HG03571 (cell line): ENCODE measurements at regions not wholly inside any gene's neighbourhood (a gene's known extent, or its start where the extent isn't known, plus 50 kb on each side); places are given as distances from the start of the nearest gene placed in this dataset.

ENCODE experiments used
- ATAC-seq: cut with Tn5 transposase; IDR thresholded peaks from one replicate; pipeline ENCODE4 v1.9.1; 2021; ENCODE audit not compliant: unreplicated experiment

DNA sequence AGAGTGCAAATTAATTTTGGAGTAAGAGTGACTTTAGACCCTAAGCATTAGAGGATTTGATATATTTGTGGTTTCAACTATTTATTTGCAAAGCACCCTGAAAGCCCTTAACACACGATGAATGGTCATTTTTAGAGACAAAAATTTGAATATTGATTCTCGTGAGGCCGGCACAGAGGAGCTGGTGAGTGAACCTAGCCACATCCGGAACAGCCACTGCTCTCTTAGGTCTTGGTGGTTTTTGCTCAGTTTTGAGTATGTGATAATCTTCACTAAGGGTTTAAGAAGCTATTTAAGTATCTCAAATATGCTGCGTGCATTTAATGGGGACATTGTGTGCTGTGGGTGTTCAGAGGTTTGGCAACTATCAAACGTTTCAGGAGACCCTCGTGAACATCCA, 204.8 kb downstream of the TSN start:
- ATAC-seq, result no peak

DNA sequence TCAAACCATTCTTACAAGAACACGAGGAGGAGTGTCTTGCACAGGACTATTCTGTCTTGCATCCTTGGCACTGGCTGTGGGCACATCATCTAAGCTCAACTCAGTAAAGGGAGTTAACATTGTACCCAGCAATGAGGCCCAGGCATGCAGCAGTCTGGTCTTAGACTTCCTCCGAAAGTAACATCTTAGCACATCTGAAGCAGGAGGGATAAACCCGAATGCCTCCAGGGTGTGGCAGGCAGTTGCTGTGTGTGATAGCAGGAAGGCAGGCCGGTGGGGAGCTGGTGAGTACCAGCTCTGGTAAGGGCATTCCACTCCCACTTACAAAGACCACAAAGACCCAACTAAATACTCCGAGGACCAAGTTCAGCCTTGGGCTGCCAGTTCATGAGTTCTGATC, 206.3 kb downstream of the TSN start:
- ATAC-seq, result no peak

DNA sequence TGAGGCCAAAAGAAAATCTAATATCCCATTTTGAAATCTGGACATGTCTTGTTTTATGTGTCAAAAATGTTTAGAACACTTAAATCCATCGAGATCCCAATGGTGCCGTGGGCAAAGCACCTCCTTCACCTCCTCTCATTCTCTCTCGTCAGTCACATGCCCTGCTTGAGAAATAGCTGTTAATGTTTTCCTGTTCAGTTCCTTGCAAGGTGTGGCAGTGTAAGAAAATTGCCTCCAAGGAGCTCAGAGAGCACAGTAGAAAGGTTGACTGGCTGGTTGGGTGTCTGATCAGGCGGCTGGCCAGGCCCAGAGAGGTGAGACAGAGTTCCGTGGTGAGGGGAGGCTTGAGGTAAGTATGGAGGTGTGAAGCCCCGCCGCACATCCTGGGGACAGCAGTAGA, 210.2 kb downstream of the TSN start:
- ATAC-seq, result no peak

DNA sequence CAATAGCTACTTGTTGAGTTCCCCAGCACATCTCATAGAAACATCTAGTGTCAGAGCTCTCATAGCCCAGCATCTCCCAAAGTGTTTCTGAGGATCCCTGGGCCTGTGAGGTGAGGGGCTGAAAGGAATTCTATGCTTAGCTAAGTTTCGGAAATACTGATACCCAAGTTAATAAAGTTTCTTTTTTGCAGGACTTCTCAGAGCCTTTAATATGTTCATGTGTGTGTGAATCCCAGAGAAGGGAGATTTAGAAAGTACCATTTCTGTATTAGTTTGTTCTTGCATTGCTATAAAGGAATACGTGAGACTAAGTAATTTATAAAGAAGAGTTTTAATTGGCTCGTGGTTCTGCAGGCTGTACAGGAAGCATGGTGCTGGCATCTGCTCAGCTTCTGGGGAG, 211.2 kb downstream of the TSN start:
- ATAC-seq, result no peak

DNA sequence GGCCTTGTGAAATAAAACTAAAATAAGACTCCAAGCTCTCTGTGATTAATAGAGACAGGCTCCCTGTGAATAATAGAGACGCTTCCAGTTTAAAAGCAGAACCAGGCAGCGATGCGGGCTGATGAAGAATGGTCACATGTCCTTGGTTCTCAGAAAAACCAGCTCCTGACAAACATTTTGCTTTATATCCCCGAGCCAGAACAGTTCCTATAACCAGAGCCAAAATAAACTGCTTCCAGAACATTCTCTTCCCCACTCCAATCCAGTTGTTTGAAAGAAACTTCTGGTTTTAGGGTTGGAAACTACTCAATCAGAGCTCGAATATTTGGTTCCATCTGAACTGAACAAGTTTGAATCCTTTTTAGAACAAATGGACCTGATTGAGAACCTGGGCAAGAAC, 213.7 kb downstream of the TSN start:
- ATAC-seq, result no peak

DNA sequence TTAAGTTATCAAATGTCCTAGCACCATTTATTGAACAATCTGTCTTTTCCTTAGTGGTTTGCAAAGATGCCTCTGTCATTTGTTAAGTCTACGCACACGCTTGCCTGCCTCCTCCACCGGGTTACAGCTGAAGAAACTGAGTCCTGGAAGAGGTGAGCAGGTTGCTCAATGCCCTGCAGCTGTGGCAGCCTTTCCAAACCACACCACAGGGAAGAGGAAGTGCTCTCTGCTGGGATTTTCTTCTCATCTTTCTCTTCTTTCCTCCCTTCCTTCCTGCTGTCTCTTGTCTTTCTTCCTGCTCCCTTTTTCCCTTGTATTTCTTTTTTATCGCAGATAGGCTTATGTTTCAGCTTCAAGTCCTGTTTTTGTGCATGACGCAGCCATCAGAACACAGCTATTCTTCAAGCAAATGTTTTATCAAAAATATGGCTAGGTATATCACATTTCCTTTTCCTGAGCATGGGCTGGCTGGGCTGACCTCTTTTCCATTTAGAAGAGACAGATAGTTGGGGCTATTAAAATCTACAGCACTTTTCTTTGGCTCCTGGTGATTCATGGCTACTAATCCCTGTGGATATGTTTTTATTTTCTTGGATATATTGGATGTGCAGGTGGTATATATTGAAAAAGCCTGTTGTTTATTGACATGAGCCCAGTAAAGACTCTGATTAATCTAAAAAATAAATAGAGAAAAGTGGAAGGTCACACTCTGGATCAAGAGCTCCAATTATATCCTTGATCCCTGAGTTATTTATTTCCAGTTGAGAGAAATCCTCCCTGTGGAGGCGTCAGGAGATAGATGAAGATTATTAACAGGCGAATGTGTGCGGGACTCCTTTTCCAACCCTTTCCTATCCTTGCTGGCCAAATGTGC, 214.6 kb downstream of the TSN start:
- ATAC-seq, result no peak

DNA sequence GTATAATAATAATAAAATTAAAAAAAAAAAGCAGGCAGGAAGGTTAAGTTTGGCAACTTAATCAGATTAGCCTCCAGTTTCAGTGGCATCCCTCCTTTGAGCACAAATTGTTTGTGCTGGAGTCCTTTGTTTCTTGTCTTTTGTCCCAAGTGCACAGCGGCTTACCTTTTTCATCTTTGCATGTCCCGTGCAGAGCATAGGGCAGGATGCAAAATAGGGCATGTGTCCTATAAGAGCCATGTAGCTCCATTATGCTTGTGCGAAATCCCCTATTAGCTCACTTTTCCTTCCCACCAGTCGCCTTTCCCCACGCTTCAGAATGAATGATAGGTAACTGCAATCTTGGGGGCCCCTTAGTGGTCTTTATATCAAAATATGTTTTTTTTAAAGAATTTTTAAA, 216.8 kb downstream of the TSN start:
- ATAC-seq, result no peak

DNA sequence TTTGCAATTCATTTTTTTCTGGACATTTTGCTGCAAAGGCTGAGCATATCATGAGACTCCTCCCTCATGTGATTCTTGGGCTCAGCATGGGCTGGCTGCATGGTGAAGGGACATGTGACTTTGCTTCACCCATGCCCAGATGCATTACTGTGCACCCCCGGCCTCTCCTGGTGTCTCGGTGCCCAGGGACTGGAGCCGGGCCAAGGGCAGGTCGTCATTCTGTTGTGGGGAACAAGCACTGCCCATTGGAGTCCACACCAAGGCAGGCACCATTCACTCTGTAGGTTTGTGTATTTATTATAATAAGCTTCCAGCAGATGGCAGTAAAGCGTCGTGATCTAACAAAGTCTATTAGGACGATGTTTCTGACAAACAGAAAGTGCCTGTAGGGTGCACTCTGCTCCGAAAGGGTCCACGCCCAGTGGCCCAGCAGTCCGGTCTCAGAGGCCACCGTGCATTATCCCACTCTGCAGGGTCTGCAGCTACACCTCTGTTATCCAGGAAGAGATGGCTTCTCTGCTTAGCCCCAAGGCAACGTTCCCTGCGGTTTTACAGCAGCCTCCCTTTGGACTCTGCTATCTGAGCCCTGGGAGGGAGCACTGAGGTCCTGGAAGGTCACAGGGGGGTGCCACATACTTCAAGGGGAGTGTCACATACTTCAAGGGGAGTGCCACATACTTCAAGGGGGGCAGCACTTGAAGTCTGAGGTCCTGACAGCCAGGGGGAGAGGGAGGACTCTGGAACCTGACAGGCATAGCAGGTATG, 219.6 kb downstream of the TSN start:
- peak; percentile 91 for ATAC-seq

DNA sequence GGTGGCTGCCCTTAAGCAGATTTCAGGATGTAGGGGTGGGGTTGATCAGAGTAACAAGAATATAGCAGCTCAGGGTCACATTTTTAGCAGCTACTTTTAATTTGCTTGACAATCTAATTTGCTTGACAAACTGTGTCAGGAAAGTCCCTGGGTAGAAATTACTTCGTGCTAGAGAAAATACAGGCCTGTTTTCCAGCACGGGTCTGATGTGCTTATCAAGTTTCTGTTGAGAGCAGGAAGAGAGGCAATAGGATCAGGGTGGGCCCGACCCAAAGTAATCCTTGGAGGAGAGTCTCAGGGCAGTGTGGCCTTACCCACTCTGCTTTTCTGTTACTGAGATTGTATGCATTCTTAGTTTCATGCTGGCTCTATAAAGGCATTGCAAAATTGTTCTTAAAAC, 221.5 kb downstream of the TSN start:
- no peak for ATAC-seq

DNA sequence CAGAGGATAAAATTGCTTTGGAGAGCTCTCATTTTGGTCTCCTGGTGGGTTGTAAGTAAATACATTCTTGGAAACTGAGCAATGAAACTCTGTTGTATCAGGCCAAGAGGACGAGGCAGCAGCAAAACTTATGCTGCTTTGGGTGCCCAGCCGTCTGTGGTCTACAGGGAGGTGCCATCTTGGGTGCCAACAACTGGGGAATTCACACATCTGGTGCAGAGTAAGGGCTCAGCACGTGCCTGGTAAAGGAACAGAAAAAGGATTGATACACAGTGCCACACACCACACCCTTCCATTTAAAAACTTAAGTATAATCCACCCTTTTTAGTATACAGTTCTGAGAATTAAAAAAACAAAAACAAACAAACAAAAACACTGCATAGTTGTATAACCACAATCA, 221.9 kb downstream of the TSN start:
- ATAC-seq, result no peak

DNA sequence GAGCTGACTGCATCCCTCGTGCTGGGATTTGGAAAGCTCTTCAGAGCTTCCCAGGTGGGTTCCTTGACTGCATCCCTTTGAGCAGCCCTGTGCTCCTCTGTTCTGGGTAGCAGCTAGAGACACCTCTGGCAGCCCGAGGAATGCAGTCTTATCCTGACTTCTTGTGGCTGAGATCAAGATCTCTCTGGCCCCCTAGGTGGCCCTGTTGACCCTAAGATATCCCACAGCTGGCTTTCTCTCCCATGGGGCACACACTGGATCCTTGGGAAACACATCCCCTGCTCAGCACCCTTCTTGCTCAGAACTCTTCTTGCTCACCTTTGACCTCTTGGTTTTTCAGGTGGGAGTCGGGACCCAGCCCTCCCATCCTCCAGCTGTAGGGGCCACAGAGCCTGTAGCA, 237.2 kb downstream of the TSN start:
- no peak for ATAC-seq

DNA sequence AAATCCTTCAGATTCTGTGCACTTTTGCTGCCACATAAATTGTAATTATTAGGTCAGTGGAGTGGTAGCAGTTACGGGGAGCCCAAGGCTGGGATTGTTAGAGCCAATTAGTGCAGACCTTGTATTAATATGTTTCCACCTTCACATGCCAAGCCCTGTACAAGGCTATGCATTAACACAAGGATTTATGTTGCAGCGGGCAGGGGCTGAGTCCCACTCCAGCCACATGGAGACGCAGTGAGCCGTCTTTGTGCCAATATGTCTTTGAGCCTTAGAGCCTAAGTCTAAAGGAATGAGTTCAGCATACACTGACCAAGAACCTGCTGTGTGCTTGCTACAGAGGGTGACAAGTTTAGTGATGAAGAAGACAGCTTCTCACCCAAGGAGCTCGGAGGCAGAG, 238.2 kb downstream of the TSN start:
- ATAC-seq, result no peak

DNA sequence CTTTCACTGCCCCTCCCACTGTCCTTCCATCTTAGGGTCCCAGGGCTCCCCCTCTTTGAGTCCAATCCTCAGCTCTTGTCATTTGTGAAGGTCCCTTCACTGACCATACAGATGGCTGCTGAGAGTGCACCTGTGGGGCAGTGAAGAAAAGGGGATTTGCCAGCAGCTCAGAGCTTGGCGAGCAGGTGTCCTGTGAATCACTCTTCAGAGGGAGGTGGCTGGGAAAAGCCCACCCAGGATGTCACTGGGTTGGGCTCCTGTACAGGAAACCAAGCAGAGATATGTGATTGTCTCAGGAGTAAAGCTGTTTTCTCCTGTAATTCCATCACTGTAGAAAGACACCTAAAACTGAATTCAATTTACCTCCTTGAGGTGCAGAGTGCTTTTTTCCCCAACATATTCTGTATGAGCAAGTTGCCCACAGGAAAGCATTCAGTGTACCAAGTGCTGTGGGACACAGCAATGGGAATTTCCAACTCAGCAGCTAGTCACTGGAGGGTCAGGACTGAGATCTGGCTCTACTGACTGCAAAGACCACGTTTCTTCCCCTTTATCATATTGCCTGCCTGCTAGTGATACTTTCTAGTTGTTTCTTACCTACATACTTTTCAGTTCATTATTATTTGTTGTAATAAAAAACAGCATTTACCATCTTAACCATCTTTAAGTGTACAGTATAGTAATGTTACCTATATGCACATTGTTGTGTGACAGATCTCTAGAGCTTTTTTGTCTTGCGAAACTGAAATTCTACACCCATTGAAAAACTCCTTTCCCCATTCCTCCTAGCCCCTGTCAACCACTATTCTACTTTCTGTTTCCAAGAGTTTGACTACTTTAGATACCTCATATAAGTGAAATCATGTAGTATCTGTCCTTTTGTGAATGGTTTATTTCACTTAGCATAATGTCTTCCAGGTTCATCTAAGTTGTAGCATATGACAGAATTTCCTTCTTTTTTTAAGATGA, 239.1 kb downstream of the TSN start:
- ATAC-seq, result no peak

DNA sequence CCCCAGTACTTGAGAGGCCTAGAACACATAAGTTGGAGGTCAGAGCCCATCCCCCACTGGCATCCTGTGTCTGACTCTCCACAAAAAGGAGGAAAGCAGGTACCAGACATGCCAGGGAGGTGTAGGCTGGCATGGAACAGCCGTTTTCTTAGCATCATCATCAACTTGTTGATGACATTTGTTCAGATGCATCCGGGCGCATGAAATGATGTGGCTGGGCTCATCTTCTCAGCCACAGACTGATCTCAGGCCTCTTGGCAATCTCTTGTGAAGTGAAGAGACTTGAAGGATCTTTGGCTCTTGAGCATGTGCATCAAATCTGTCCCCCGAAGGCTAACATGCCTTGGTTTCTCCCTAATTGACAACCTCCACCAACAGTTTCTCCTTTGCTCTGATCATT, 243.3 kb downstream of the TSN start:
- ATAC-seq, result no peak

DNA sequence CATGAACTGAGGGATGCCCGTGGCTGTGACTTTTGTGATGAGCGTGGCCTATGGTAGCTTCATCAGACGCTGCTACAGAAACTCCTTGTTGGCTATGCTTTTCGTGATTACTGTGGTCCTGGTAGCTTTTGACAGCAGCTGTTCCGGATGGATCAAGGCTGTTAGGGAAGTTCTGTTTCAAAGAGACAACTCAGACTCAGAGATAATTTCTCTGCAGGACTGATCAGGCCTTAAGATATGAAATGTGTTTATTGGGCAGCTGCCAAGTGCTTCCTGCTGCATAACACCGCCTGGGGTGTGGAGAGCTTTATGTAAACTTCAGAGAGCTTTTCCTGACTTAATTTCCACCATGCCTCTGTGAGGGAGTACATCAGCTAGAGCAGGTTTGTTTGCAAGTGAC, 243.8 kb downstream of the TSN start:
- ATAC-seq, result no peak

DNA sequence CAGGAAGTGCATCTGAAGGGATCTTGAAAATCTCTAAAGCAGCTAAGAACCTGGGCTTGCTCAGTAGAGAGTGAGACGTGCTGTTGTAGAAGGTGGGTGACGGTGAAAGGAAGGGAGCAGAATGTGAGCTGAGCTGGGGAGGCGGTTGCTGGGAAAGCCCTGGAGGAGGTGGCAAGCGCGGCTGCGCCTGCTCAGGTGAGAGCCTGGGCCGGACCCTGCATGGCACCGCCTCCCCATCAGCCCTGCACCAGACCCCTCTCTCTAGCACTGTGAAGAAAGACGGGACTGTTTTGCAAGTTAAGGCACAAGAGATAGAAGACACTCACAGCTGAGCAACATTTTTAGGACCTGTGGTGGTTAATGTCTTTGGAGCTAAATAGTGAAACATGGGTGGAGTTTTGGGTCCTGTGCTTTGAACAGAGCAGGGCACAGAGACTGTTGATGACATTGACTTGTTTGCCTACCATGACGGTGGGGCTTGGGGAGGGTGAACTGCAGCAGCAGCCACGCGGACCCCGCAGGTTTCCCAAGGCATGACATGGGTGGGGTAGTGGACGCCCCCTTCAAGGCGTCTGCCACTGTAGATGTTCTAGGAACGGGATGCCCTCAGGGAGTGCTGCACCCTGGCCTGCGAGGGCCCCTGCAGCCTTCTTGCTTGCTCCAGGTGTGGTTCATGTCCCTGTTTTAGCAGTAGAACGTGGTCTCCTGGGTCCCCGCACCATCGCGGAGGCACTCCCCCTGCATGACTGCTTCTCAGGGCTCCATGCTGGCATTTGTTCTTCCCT, 245.3 kb downstream of the TSN start:
- ATAC-seq, result no peak

DNA sequence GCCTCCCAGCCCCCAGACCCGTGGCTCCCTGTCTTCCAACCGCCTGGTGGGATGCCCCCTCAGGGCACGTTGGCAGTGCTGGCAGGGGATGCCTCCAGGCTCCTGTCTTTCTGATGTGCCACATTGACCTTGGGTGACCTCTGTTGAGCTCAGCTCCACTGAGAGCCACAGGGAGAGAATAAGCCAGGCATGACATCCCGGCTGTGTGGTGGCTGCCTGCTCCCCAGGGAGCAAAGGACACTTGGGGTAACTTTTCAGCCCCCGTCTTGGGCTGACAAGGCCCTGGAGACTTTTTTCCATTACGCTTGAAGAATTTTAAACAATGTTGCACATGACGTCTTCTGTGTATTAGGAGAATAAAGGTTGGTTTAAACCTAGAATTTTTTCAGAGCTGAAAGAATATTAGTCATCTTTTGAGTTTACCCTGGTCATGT, 246.0 kb downstream of the TSN start:
- no peak for ATAC-seq

DNA sequence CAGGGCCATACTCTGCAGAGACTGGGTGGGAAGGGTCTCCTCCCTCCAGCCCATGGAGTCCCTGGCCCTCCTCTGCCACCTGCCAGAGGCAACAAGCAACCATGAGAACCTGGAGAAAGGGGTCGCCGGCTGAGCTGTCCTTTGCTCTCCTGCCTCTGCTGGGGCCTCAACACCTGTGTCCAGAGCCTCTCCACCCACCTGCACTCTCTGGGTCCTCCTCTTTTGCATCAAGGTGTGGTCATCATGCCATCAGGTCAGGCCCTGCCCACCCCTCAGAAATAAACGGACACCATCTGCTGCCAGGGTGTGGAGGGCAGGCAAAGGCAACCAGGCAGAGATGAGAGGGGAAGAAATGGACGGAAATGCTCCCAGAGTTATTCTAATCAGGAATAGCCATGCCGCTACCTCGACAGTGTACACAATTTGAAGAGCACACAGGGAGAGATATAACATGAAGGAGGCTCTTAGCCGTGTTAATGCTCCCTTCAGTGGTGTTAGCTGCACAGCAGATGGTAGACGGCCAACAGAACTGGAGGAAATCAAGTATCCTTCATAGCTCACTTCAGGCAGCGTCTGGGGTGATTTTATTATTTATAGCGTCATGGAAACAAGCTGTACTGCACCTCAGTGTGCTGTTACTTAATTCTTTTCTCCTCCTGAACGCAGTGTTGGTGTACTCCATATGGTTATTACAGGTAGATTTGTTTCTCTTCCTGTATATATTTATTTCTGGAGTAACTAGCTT, 247.9 kb downstream of the TSN start:
- ATAC-seq, result no peak

DNA sequence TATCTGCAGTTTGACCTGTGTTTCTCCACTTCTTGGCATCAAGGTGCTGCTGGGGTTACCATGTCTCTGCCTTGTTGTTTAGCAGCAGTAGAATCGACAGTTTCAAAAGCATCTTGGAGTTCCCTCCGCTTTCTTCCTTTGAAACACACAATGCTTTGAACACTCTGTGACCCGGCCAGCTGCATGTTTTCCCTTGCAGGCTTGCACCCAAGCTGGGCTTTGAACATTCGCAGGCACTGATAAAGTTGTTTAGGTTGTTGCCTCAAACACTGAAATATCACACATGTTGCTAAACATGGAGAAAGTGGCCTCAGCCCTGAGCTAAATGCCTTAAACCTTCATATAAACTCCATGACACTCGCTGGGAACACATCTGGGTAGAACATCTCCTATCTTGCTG, 251.7 kb downstream of the TSN start:
- no peak for ATAC-seq

DNA sequence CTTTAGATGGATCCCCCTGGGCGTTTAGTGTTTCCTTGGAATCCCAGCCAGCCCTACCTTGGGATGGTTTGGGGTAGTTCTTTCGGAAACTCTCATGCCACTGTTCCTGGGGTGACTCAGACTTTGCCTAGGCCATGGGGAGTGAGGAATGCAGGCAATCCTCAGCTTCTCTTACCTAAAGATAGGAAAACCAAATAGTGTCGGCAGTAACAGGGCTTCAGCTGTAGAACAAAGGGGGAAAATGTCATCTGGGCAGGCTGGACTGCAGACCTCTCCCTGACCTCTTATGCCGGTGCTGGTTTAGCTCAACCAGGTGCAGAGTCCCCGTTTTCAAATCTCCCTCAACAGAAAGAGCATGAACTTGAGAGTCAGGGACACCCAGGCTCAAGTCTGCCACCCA, 252.1 kb downstream of the TSN start:
- ATAC-seq, result no peak
